AG09319 (cell line): ENCODE measurements at regions not wholly inside any gene's neighbourhood (a gene's known extent, or its start where the extent isn't known, plus 50 kb on each side); places are given as distances from the start of the nearest gene placed in this dataset.
"Not testable (repeated sequence)": the region's sequence is repeated elsewhere in the genome, so short reads cannot be mapped to it uniquely, and the experiment has no call there.

Experiments
- DNase-seq: peaks from one replicate; pipeline ENCODE4 v3.0.0-alpha.2; 2010; ENCODE audit warnings: low read depth; ENCODE audit errors: extremely low read depth
- CTCF ChIP-seq: IDR thresholded peaks from 2 replicates; pipeline ENCODE4 v1.5.1; 2011; ENCODE audit warnings: low read depth, mild to moderate bottlenecking, inconsistent platforms, low read length, moderate library complexity

GRCh38 chrX:40854242-40854641 lies 118.9 kb upstream of the MED14 start:
- TF ChIP-seq CTCF: no peak
- no peak for DNase-seq

- no peak for DNase-seq
- TF ChIP-seq CTCF: no peak
Measured at GRCh38 chrX:40855411-40855810, 120.1 kb upstream of the MED14 start.

- DNase-seq: no peak
- no peak for TF ChIP-seq CTCF
Measured at GRCh38 chrX:40855932-40856515, 120.7 kb upstream of the MED14 start.

GRCh38 chrX:40861952-40862554 lies 126.7 kb upstream of the MED14 start:
- DNase-seq: not testable (repeated sequence)

- not testable (repeated sequence) for DNase-seq
Measured at GRCh38 chrX:40863260-40863659, 127.9 kb upstream of the MED14 start.

- no peak for DNase-seq
- no peak for TF ChIP-seq CTCF
Measured at GRCh38 chrX:40863671-40864070, 128.3 kb upstream of the MED14 start.

- no peak for TF ChIP-seq CTCF
- no peak for DNase-seq
Measured at GRCh38 chrX:40864972-40865371, 129.6 kb upstream of the MED14 start.

- TF ChIP-seq CTCF: no peak
- no peak for DNase-seq
Measured at GRCh38 chrX:40866893-40867292, 131.6 kb upstream of the MED14 start.
